Stimulated activated CD8-positive, alpha-beta memory T cell treated with anti-CD3 and anti-CD28 coated beads, Interleukin-4, amount 100 ng/mL, for 4 hours (primary cell): ENCODE measurements at regions not wholly inside any gene's neighbourhood (a gene's known extent, or its start where the extent isn't known, plus 50 kb on each side); places are given as distances from the start of the nearest gene placed in this dataset.

Experiments
- DNase-seq, 2 donors: peaks; one replicate each; pipeline ENCODE4 v3.0.0-alpha.2; 2020; ENCODE audit warnings: low read depth in 2 of 2, low spot score in 1 of 2

DNA sequence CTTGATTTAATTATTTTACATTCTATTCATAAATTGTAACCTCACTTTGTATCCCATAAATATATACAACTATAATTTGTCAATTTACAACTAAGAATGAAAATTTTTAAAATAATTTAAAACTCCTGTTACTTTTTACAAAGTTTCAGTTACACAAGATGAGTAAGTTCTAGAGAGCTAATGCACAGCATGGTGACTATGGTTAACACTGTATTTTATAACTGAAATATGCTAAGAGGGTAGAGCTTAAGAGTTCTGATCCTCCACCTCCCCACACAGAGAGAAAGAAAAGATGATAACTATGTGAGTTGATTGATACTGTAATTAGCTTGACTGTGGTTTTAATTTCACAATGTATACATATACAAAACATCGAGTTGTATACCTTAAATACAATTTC lies 412.5 kb upstream of the DDI1 start:
- DNase-seq: no peak

DNA sequence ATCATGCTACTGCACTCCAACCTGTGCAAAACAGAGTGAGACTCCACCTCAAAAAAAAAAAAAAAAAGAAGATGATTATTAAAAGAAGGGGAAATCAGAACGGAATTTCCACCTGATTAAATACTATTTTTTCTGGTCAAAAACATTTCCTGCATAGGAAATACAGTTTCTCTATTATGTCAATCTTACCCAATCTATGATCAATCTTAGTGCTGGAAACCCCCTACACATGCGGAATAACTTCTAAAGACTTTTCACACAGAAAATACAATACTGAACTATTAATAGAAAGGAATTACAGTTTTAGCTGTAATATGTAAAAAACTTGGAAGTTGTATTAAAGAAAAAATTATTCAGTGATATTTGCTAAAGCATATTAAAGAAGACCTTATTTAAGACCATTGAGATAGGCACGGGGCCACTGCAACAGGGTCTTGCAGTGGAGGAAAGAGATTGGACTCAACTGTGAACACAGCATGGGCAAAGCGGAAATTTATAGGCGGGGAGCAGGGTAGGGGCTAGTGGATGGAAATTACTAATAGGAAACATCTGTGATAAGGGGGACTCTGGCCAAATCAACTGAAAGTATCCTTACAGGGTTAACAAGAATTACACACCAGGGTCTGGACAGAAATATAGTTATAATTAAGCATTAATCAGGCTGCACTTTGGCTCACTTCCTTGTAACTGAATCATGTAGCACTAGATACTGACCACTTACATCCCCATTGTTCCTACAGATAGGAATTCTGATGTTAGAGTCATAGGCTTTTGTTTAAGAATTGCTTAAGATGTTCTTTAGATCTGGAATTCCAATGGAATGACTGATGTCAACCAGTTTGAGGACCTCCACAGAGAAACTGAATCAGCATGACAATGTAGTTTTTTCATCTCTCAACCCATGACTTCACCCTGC lies 411.5 kb upstream of the DDI1 start:
- DNase-seq: no peak

DNA sequence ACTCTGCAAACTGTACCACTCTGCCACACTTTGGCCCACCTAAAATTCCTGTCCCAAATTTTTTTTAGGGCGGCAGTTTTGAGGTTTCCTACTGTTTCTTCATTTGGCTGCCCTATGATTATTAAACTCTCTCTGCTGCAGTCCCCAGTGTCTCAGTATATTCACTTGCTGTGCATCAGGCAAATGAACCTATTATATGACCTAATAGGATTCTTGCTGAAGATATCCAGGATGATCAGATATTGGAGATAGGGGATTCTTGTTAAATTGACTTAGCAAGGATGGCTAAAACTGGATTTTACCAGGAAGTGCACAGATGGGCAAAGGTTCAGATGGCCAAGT lies 410.8 kb upstream of the DDI1 start:
- no peak for DNase-seq

DNA sequence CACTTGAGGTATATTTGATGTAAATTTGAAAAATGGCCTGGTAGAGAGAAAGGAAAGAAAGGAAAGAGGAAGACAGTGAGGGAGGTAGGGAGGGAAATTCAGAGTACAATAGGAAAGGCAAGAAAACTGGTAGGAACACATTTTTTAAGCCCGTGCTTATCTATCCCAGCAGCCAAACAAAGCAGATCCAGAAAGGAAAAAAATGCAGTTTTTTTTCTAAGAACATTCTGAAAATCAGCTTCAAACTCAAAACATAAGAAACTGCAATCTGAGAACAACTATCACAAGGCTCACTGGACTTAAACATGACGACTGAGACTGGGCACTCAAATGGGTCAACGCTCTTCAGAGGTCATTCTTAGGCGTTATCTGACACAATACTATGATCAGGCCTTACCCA lies 408.3 kb upstream of the DDI1 start:
- DNase-seq: no peak

- no peak for DNase-seq
Observed at GRCh38 chr11:103631841-103632240, 404.6 kb upstream of the DDI1 start.

GRCh38 chr11:103633068-103633788 lies 403.2 kb upstream of the DDI1 start:
- DNase-seq: no peak

DNA sequence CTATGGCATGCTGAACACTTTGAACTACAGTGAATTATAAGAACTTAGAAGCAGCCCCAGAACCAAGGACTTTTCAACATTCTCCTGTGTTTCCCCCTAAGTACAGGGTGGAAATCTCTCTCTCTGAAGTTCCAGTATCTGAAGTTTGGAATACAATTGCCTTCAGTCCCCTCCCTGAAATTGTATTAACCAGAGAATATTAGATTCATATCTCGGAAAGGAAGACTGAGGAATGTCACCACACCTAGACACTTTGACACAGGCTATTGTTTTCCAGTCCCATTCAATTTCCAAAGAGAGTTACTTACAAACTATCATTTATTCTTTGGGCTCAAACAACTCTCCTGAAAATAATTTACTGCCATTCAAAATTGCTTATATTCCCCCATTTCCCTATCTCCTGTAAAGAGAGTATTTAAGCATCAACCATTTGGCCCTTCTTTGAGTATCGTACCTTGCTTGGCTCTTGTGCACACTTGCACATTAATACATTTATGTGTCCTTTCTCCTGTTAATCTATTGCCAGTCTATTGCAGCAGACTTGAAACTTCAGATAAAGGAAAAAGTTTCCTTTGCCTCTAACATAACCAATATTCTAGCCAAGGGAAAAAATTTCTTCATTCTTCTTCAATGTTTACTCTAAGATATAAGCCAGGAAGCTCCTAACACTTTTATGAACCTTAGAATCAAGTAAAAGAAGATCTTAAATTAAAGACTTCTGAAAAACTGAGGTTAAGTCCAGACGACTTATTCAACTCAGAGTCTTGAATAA lies 402.4 kb upstream of the DDI1 start:
- no peak for DNase-seq

DNA sequence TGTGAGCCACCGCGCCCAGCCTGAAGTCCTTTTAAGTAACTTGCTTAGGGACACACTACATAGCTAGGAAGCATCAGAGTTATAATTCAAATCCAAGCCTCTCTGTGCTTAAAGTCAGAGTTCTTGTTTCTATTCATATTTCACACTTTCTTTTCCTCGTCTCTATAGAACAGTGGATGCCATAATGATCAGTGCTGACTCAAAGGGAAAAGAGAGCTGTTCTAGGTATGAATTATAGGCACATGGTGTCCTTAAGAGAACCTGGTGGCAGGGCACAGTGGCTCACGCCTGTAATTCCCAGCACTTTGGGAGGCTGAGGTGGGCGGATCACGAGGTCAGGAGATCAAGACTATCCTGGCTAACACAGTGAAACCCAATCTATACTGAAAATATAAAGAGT lies 400.2 kb upstream of the DDI1 start:
- no peak for DNase-seq

DNA sequence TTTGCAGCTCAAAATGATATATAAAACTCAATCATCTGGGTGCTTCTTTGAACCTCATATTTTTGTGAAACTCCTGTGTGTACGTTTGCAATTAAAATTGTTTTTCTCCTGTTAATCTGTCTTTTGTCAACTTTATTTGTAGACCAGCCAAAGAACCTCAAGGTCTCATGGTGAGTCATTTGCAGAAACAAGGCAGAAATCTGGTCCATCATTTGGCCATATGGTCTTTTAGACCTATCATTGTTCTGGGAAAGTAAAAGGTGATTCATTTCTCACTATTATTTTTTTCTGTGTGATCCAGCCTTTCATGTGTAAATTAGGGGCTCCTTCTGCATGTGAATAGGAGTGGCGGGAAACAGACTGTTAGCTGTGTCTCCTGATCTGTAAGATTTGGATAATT lies 399.1 kb upstream of the DDI1 start:
- DNase-seq: no peak

DNA sequence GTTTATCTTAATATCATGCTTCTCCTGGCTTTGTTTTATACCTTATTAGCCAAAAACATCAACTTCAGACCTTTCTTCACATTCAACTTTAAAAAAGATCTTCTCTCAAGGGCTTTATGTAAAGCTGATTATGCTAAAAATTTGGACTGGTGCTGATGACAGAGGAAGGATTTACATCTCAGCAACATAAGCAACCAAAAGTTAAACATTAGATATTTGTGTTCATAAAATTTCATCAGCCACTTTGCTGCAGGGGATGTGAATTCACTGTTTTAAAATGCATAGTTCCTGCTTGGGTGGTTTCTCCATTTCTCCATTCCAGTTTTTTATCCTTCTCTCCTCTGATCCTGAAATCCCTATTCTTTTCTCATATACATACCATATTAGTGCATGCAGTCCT lies 398.6 kb upstream of the DDI1 start:
- no peak for DNase-seq

DNA sequence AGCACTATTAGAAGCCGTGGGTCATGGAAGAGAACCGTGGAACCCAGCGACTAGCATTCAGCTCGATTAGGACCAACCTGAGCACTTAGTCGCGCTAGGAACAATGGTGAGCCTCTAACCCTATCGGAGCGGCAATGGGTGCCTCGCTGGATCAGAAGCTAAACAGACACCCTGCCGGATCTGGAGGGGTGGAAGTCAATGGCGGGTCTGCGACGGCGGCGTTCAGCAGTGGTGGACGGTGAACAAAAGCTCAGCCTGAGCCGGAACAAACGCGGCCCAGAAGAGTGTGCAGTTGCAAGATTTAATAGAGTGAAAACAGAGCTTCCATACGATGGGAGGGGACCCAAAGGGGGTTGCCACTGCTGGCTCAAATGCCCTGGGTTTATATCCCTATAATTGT lies 391.8 kb upstream of the DDI1 start:
- no peak for DNase-seq

- DNase-seq: no peak
Observed at GRCh38 chr11:103648054-103648453, 388.4 kb upstream of the DDI1 start.

- DNase-seq: no peak
Observed at GRCh38 chr11:103648670-103649400, 387.6 kb upstream of the DDI1 start.

DNA sequence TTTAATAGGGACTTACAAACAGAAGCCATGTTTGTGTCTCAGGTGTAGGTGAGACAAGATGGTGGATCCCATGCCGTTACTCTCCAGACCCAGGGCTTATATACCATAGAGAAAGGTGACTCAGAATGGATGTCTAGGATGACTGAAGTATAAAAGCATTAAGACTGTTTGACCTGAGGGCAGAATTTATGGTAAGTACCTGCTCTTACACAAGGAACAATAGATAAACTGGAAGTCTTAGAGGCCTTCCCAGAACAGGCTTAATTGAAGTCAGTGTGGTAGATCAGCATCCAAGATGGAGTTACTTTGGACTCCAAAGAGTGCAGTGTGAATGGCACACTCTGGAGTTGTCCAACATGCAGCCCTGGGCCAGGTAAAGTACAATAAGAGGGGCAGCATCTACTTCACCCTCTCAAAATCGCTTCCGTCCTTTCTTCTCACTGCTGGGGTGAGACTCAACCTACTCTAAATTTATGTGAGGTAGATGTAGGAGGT lies 387.0 kb upstream of the DDI1 start:
- DNase-seq: no peak

DNA sequence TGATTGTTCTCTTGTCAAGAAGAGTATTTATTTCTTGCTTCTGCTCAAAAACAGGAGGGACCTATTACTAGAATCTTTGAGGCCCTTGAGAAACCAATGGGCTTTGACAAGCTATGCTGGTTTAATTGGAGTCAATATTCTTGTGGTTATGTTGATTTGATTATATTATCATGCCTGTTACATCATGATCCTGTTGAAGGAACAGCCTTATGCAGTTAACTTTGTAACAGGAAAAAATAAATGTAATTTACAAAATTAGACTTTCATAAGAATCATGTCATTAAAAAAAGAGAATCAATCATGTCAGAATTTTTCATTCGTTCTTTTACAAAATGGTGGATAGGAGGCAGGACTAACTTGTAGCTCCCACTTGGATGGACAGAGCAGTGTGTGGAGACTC lies 386.1 kb upstream of the DDI1 start:
- no peak for DNase-seq

DNA sequence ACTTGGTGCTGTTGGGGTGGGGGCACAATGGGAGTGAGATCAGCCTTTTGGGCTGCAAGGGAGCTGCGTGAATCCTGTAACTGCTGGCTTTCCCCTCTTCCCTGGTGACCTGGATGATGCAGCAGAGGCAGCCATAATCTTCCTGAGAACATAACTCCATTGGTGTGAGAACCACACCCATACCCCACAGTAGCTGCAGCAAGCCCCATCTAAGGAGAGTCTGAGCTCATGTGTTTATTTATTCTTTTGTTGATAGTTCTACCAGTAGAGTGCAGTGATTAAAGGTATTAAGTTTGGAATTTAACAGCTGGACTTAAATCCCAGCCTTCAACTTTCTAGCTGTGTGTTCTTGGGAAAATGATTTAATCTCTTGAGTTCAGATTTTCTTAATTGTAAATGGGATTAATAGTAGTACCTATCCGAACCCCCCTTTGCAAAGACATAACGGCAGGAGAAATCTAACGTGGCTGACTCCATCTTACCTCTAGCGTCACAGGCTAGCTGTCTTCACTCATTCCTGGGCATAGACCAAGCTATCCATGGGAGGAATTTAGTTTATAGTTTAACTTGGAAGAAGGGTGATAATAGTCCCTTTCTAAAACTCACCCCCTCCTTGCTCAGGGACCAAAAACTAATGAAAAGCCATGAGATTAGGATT lies 385.0 kb upstream of the DDI1 start:
- DNase-seq: no peak

DNA sequence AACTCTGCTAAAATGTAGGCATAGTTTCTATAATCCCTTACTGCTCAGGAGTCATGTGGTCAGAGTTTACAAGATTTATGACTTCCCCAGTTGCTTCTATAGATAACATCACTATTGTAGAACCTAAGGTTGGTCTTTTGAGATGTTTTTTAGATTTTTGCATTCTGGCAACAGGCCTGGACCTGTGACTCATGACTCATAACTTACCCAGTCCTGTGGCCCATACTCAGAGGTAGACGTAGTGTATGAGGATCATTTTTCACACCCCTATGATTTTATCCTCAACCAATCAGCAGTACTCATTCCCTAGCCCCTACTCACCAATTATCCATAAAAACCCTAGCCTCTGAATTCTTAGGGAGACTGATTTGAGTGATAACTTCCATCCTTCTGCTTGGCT lies 384.4 kb upstream of the DDI1 start:
- no peak for DNase-seq

DNA sequence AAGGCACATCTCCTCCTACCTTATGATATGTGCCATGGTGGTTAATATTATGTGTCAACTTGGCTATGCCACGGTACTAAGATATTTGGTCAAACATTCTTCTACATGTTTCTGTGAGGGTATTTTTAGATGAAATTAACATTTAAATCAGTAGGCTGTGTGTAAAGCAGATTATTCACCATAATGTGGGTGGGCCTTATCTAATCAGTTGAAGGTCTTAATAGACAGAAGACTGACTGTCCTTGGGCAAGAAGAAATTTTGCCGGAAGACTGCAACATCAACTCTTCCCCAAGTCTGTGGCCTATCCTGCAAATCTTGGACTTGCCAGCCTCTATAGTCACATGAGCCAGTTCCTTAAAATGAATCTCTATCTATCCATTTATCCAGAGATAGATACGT lies 380.1 kb upstream of the DDI1 start:
- no peak for DNase-seq

GRCh38 chr11:103659206-103659618 lies 377.2 kb upstream of the DDI1 start:
- no peak for DNase-seq

DNA sequence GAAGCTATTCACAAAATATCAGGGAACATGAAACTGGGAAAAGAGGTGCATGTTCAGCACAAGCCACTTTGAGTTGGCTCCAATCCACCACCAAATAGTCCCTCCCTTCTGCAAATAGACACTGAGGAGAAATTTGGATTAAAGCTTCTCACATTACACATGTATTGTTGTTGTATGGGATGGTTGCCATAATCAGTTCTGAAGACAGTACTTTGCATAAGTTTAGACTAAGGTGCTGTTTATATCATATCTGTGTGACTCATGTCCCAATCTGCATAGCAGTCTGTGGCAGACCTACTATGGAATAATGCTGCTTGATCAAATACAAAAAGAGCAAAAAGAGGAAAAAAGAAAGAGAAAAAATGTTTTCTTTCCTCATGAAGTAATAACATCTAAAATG lies 376.7 kb upstream of the DDI1 start:
- no peak for DNase-seq

DNA sequence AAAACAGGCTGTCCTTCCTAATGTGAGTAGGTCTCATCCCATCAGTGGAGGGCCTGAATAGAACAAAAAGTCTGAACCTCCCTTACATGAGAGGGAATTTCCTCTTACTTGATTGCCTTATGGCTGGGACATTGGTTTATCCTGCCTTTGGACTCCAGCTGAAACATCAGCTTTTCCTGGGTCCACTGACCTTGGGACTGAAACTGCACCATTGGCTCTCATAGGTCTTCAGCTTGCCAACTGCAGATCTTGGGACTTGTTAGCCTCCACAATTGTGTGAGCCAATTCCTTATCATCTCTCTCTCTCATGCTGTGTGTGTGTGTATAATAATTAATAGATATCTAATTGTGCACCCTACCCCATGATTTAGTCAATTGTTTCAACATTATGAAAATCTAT lies 375.3 kb upstream of the DDI1 start:
- no peak for DNase-seq
